H1 (cell line): ENCODE measurements at regions not wholly inside any gene's neighbourhood (a gene's known extent, or its start where the extent isn't known, plus 50 kb on each side); places are given as distances from the start of the nearest gene placed in this dataset.
A peak's percentile ranks its signal among the peaks of the same experiment; 100 is the strongest.

Source experiments
- CTCF ChIA-PET: fragments of 300-600 bp; sonication (Branson Sonifier 250); formaldehyde crosslinking; loops from one replicate; lab custom pipeline; 2021; ENCODE audit not compliant: partially characterized antibody; lab: Charles Lee
- POLR2A ChIA-PET: fragments of 300-600 bp; sonication (Branson Sonifier 250); formaldehyde crosslinking; loops from one replicate; lab custom pipeline; 2021; ENCODE audit warnings: inconsistent platforms; ENCODE audit not compliant: partially characterized antibody; lab: Charles Lee
- DNase-seq, 2 experiments: peaks; one replicate each; pipeline versions ENCODE4 v3.0.0 to v3.0.0-alpha.2; 2010 to 2022; ENCODE audit warnings: low spot score in 2 of 2, low read depth in 1 of 2, mixed read lengths in 1 of 2
- FAIRE-seq: peaks from 2 replicates; lab custom pipeline; 2011; peaks lifted over from hg19 to GRCh38; lab: Jason Lieb, UNC
- H2AFZ ChIP-seq: 2 replicates; pipeline ENCODE4 v1.8.1; 2012; ENCODE audit warnings: low read length, inconsistent platforms
- H2AK5ac ChIP-seq: 2 replicates; pipeline ENCODE4 v1.6.1; 2013; ENCODE audit warnings: low read depth, low read length
- H2BK120ac ChIP-seq: replicated peaks from 2 replicates; pipeline ENCODE3; 2013; ENCODE audit warnings: low read depth, low read length, inconsistent platforms
- H2BK12ac ChIP-seq: 2 replicates; pipeline ENCODE4 v1.6.1; 2013; ENCODE audit warnings: low read depth, low read length
- H2BK15ac ChIP-seq: 2 replicates; pipeline ENCODE4 v1.6.1; 2013; ENCODE audit warnings: low read length
- H2BK20ac ChIP-seq: 2 replicates; pipeline ENCODE4 v1.6.1; 2013; ENCODE audit warnings: low read length
- H2BK5ac ChIP-seq: 2 replicates; pipeline ENCODE4 v1.6.1; 2013; ENCODE audit warnings: low read depth, low read length
- H3K14ac ChIP-seq: 2 replicates; pipeline ENCODE4 v1.6.1; 2013; ENCODE audit warnings: inconsistent platforms; ENCODE audit not compliant: insufficient read length
- H3K18ac ChIP-seq: 2 replicates; pipeline ENCODE4 v1.6.1; 2013; ENCODE audit warnings: low read length; ENCODE audit errors: extremely low read depth
- H3K23ac ChIP-seq: 2 replicates; pipeline ENCODE4 v1.6.1; 2013; ENCODE audit warnings: inconsistent platforms; ENCODE audit not compliant: insufficient read length
- H3K23me2 ChIP-seq: 2 replicates; pipeline ENCODE4 v1.6.1; 2013; ENCODE audit warnings: low read depth, low read length
- H3K27ac ChIP-seq: 2 replicates; pipeline ENCODE4 v1.6.1; 2011; ENCODE audit warnings: low read depth, low read length, inconsistent platforms
- H3K27me3 ChIP-seq, 4 experiments: replicated peaks in 1 of 4; 1 replicate in 1 of 4; 2 replicates in 3 of 4; pipeline versions ENCODE4 v1.6.1 to v1.8.1; 2011 to 2013; ENCODE audit warnings: low read length in 3 of 4, mild to moderate bottlenecking in 3 of 4, inconsistent platforms in 2 of 4, mixed read lengths in 2 of 4, moderate library complexity in 1 of 4; ENCODE audit not compliant: control insufficient read depth in 3 of 4, insufficient read depth in 3 of 4; ENCODE audit errors: extremely low read depth in 1 of 4
- H3K36me3 ChIP-seq, 4 experiments: 2 replicates each; pipeline versions ENCODE4 v1.6.1 to v1.8.1; 2011 to 2013; ENCODE audit warnings: mild to moderate bottlenecking in 4 of 4, low read length in 3 of 4, moderate library complexity in 2 of 4, control low read depth in 1 of 4, inconsistent platforms in 1 of 4; ENCODE audit not compliant: insufficient read depth in 4 of 4, control insufficient read depth in 2 of 4
- H3K4ac ChIP-seq: replicated peaks from 2 replicates; pipeline ENCODE3; 2013; ENCODE audit warnings: low read length, low read depth, mixed read lengths, inconsistent platforms; ENCODE audit not compliant: insufficient read length
- H3K4me1 ChIP-seq, 4 experiments: replicated peaks in 1 of 4; 1 replicate in 1 of 4; 2 replicates in 3 of 4; pipeline versions ENCODE4 v1.6.1 to v1.8.1; 2011 to 2013; ENCODE audit warnings: low read length in 3 of 4, inconsistent platforms in 2 of 4, mixed read lengths in 1 of 4; ENCODE audit not compliant: insufficient read depth in 4 of 4, control insufficient read depth in 3 of 4
- H3K4me2 ChIP-seq, 2 experiments: 2 replicates each; pipeline versions ENCODE4 v1.6.1 to v1.8.1; 2011 to 2013; ENCODE audit warnings: low read depth in 2 of 2, low read length in 2 of 2, control low read depth in 1 of 2, inconsistent platforms in 1 of 2, mild to moderate bottlenecking in 1 of 2; ENCODE audit not compliant: insufficient read depth in 1 of 2
- H3K4me3 ChIP-seq, 4 experiments: fragments of 200-600, 300-600 bp in 1 of 4; sonication (generic), shearing (Covaris generic), sonication (Bioruptor Twin) in 1 of 4; 2 replicates each; pipeline versions ENCODE4 v1.5.1 to v1.8.1; 2011 to 2016; ENCODE audit warnings: low read length in 4 of 4, low read depth in 3 of 4, control low read depth in 2 of 4, inconsistent platforms in 2 of 4, mild to moderate bottlenecking in 2 of 4, mixed read lengths in 1 of 4, moderate library complexity in 1 of 4; ENCODE audit not compliant: insufficient read depth in 2 of 4; ENCODE audit errors: extremely low read depth in 1 of 4
- H3K56ac ChIP-seq: replicated peaks from 2 replicates; pipeline ENCODE3; 2013; ENCODE audit warnings: low read depth, mild to moderate bottlenecking, mixed read lengths, low read length, inconsistent platforms; ENCODE audit not compliant: insufficient read length
- H3K79me1 ChIP-seq: 2 replicates; pipeline ENCODE4 v1.6.1; 2013; ENCODE audit warnings: low read depth, low read length, control low read depth
- H3K79me2 ChIP-seq, 2 experiments: 2 replicates each; pipeline versions ENCODE4 v1.6.1 to v1.8.1; 2012 to 2013; ENCODE audit warnings: low read length in 2 of 2, mild to moderate bottlenecking in 2 of 2, inconsistent platforms in 1 of 2; ENCODE audit not compliant: insufficient read depth in 2 of 2, control insufficient read depth in 1 of 2
- H3K9ac ChIP-seq, 4 experiments: replicated peaks in 1 of 4; 1 replicate in 1 of 4; 2 replicates in 3 of 4; pipeline versions ENCODE4 v1.6.1 to v1.8.1; 2011 to 2013; ENCODE audit warnings: low read depth in 3 of 4, low read length in 3 of 4, control low read depth in 2 of 4, mild to moderate bottlenecking in 2 of 4, moderate library complexity in 2 of 4, inconsistent platforms in 1 of 4; ENCODE audit errors: extremely low read depth in 1 of 4
- H3K9me3 ChIP-seq, 2 experiments: 2 replicates each; pipeline versions ENCODE4 v1.6.1 to v1.8.1; 2012 to 2013; ENCODE audit warnings: mild to moderate bottlenecking in 2 of 2, moderate library complexity in 2 of 2, control low read depth in 1 of 2, inconsistent platforms in 1 of 2, low read depth in 1 of 2, low read length in 1 of 2, mixed read lengths in 1 of 2; ENCODE audit not compliant: insufficient read depth in 2 of 2
- H4K20me1 ChIP-seq, 2 experiments: replicated peaks in 1 of 2; 2 replicates each; pipeline versions ENCODE3 to v1.8.1; 2011 to 2013; ENCODE audit warnings: inconsistent platforms in 2 of 2, low read length in 2 of 2, mild to moderate bottlenecking in 1 of 2; ENCODE audit not compliant: insufficient read depth in 2 of 2, control insufficient read depth in 1 of 2
- H4K5ac ChIP-seq: 2 replicates; pipeline ENCODE4 v1.6.1; 2013; ENCODE audit warnings: low read length, low read depth, mixed read lengths, inconsistent platforms; ENCODE audit not compliant: insufficient read length
- H4K8ac ChIP-seq: 2 replicates; pipeline ENCODE4 v1.8.0; 2013; ENCODE audit warnings: mild to moderate bottlenecking, moderate library complexity, low read length, inconsistent platforms; ENCODE audit not compliant: insufficient read depth; ENCODE audit errors: extremely low read depth
- H4K91ac ChIP-seq: replicated peaks from 2 replicates; pipeline ENCODE3; 2013; ENCODE audit warnings: low read length, mixed read lengths, inconsistent platforms; ENCODE audit not compliant: insufficient read length
- ASH2L ChIP-seq: fragments of 200-600, 300-600 bp; sonication (generic); IDR thresholded peaks from one replicate; pipeline ENCODE4 v1.7.1; 2017; ENCODE audit warnings: low read length
- EZH2 ChIP-seq: fragments of 200-600 bp; sonication (generic); IDR thresholded peaks from 2 replicates; pipeline ENCODE4 v1.7.1; 2012; ENCODE audit warnings: low read depth, mild to moderate bottlenecking, moderate library complexity, low read length, inconsistent platforms; ENCODE audit not compliant: severe bottlenecking
- HDAC6 ChIP-seq: IDR thresholded peaks from one replicate; pipeline ENCODE4 v1.7.1; 2012; ENCODE audit warnings: low read depth, mild to moderate bottlenecking, inconsistent platforms, low read length, moderate library complexity
- NRF1 ChIP-seq: IDR thresholded peaks from 2 replicates; pipeline ENCODE4 v1.6.1; 2011; ENCODE audit warnings: mild to moderate bottlenecking, low read depth, low read length, improper control_type of control experiment
- ZNF274 ChIP-seq: IDR thresholded peaks from 2 replicates; pipeline ENCODE4 v1.7.0; 2012; ENCODE audit warnings: low read length, borderline replicate concordance; ENCODE audit errors: extremely low read depth
- WGBS, 2 experiments: shearing (Covaris generic) in 1 of 2; methylation state at CpG; one replicate each; pipeline versions ENCODE4 v1.1.6 to v1.1.7; 2013 to 2015; ENCODE audit warnings: low lambda C conversion rate in 2 of 2, mixed read lengths in 2 of 2, inconsistent platforms in 1 of 2, low coverage in 1 of 2, missing lambda C conversion rate in 1 of 2; ENCODE audit not compliant: insufficient replicate concordance in 2 of 2, insufficient coverage in 1 of 2, insufficient read length in 1 of 2; ENCODE audit errors: extremely low coverage in 1 of 2, missing lambda C conversion rate in 1 of 2; 5-methylcytosine and 5-hydroxymethylcytosine counted together
- TF ChIP-seq, protein P1 (sequence below), 3 experiments: IDR thresholded peaks; 1 replicate in 2 of 3; 2 replicates in 1 of 3; pipeline versions ENCODE4 v1.5.1 to v1.6.1; 2011; ENCODE audit warnings: low read length in 3 of 3, mild to moderate bottlenecking in 3 of 3, inconsistent platforms in 2 of 3, low read depth in 1 of 3, moderate library complexity in 1 of 3; ENCODE audit not compliant: insufficient read depth in 1 of 3; ENCODE audit errors: control extremely low read depth in 1 of 3

DNA sequence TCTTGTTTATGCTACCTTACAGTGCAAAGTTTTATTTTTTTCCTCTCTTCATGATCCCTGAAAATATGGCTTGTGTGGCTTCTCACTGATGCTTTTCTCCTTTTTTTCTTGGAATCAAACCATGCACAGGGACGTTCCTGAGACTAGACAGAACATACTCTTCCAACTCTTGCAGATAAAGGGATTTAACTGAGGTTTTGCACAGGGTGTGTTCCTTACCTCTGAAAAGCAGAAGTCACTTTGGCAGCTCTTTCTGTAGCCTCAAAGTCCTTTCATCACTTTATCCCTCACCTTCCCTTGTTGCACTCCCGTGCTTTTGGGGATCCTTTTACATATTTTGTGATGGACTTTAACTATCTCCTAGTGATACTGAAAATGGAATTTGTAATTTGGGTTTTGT, 300.1 kb downstream of the SPRY1 start:
- no peak overlapping the region for H3K14ac ChIP-seq
- TF ChIP-seq EZH2 (no peak), ZNF274 (no peak), HDAC6 (no peak), ASH2L (no peak), NRF1 (no peak)
- TF ChIP-seq, protein P1, sequence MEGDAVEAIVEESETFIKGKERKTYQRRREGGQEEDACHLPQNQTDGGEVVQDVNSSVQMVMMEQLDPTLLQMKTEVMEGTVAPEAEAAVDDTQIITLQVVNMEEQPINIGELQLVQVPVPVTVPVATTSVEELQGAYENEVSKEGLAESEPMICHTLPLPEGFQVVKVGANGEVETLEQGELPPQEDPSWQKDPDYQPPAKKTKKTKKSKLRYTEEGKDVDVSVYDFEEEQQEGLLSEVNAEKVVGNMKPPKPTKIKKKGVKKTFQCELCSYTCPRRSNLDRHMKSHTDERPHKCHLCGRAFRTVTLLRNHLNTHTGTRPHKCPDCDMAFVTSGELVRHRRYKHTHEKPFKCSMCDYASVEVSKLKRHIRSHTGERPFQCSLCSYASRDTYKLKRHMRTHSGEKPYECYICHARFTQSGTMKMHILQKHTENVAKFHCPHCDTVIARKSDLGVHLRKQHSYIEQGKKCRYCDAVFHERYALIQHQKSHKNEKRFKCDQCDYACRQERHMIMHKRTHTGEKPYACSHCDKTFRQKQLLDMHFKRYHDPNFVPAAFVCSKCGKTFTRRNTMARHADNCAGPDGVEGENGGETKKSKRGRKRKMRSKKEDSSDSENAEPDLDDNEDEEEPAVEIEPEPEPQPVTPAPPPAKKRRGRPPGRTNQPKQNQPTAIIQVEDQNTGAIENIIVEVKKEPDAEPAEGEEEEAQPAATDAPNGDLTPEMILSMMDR (IDR thresholded peaks at IDR 0.05; ENCODE audit: control extremely low read depth in 1 of 3, insufficient read depth in 1 of 3, low read depth in 1 of 3, low read length in 3 of 3) = no peak
- no peak overlapping the region for H3K23ac ChIP-seq
- H4K20me1 ChIP-seq = no peaks in the 10 kb centered on the region
- H3K27ac ChIP-seq = no peak overlapping the region
- WGBS, 2 experiments = 83% methylated on average over 2 of the region's 2 CpGs; no CpG with 5 or more reads in 1 of the 2 experiments
- ChIA-PET POLR2A (no interaction called here), CTCF (interaction anchor here (0.6 to 1.2 kb wide), 3 partner anchors 52 to 556 kb away, joined by 3 read pairs; no protein-coding TSS in a partner anchor)
- peak overlapping the region; percentile 60; the same call in 1 of the 2 replicates for H2AFZ ChIP-seq
- FAIRE-seq (no peak), DNase-seq (no peak)
- H4K91ac ChIP-seq = no peak overlapping the region
- H2AK5ac ChIP-seq = no peak overlapping the region
- no peak overlapping the region for H4K8ac ChIP-seq
- H3K56ac ChIP-seq = no peak overlapping the region
- H3K4me2 ChIP-seq = no peak overlapping the region
- H3K36me3 ChIP-seq = no peaks in the 10 kb centered on the region
- H3K18ac ChIP-seq = no peak overlapping the region
- H3K79me2 ChIP-seq = no peaks in the 10 kb centered on the region
- no peak overlapping the region for H3K4ac ChIP-seq
- H2BK20ac ChIP-seq = no peak overlapping the region
- H3K9ac ChIP-seq = no peak overlapping the region
- no peaks in the 10 kb centered on the region for H3K27me3 ChIP-seq
- H4K5ac ChIP-seq = no peak overlapping the region
- H3K4me1 ChIP-seq = no peaks in the 10 kb centered on the region
- no peak overlapping the region for H2BK5ac ChIP-seq
- no peak overlapping the region for H3K4me3 ChIP-seq
- H3K23me2 ChIP-seq = no peaks in the 10 kb centered on the region
- no peak overlapping the region for H2BK120ac ChIP-seq
- H3K79me1 ChIP-seq = no peaks in the 10 kb centered on the region
- no peak overlapping the region for H2BK12ac ChIP-seq
- no peak overlapping the region for H2BK15ac ChIP-seq
- H3K9me3 ChIP-seq = no peaks in the 10 kb centered on the region
